Activated CD4-positive, alpha-beta T cell treated with anti-CD3 and anti-CD28 coated beads, Interleukin-2, amount 50 U/mL, for 1 hour (primary cell): ENCODE measurements at regions not wholly inside any gene's neighbourhood (a gene's known extent, or its start where the extent isn't known, plus 50 kb on each side); places are given as distances from the start of the nearest gene placed in this dataset.

ENCODE experiments used
- DNase-seq: peaks from one replicate; pipeline ENCODE4 v3.0.0-alpha.2; 2020

- DNase-seq, result no peak
Measured at GRCh38 chr4:22019676-22020075, 71.1 kb upstream of the KCNIP4 start.

- no peak for DNase-seq
Measured at GRCh38 chr4:22014222-22014741, 65.7 kb upstream of the KCNIP4 start.

GRCh38 chr4:22003878-22004277, 55.3 kb upstream of the KCNIP4 start:
- DNase-seq, result no peak
